HL-60 (cell line): ENCODE measurements at regions not wholly inside any gene's neighbourhood (a gene's known extent, or its start where the extent isn't known, plus 50 kb on each side); places are given as distances from the start of the nearest gene placed in this dataset.

Source experiments
- CTCF ChIP-seq: IDR thresholded peaks from one replicate; pipeline ENCODE4 v1.5.1; 2011; ENCODE audit warnings: low read length, control low read depth, inconsistent platforms; ENCODE audit not compliant: insufficient read depth
- GABPA ChIP-seq: IDR thresholded peaks from 2 replicates; pipeline ENCODE4 v1.6.1; 2012; ENCODE audit warnings: low read depth
- POLR2AphosphoS5 ChIP-seq: IDR thresholded peaks from 2 replicates; pipeline ENCODE4 v1.6.1; 2012; ENCODE audit warnings: low read depth
- REST ChIP-seq: IDR thresholded peaks from 2 replicates; pipeline ENCODE4 v1.6.1; 2012; ENCODE audit warnings: low read depth; ENCODE audit not compliant: insufficient replicate concordance
- SPI1 ChIP-seq: IDR thresholded peaks from 2 replicates; pipeline ENCODE4 v1.6.1; 2012; ENCODE audit warnings: low read depth, mild to moderate bottlenecking, borderline replicate concordance

- TF ChIP-seq POLR2AphosphoS5 = no peak
- no peak for TF ChIP-seq CTCF
- no peak for TF ChIP-seq SPI1
- no peak for TF ChIP-seq GABPA
- no peak for TF ChIP-seq REST
Observed at GRCh38 chrY:15418613-15419012, 894.3 kb downstream of the NLGN4Y start.
